ENCODE measurements at regions not wholly inside any gene's neighbourhood (a gene's known extent, or its start where the extent isn't known, plus 50 kb on each side); places are given as distances from the start of the nearest gene placed in this dataset.

DNA sequence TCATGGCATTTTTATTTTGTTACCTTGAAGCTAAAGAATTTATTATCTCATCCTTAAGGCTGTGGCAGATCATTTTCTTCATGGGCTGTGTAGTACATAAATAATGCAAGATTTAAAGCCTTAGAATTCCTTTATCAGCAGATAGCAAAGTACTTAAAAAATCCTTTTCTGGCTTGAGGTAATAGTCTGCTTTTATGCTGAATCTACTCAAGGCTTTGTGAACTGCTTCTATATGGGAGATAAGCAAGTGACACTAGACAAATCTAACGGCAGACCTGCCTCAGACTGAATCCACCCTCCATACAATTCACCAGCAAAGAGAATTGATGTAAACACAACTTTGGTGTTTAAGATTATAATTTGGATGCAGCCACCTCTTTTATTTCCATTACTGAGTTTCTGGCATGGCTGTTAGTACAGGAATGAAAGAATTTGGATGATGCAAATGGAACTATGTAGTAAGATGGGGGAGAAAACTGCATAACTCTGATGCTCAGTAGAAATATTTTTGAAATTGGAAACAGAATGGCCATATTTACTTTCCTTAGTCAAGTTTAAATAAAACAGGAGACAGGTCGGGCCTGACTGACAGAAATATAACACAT lies 1121.5 kb downstream of the NAALADL2 start:
- TF ChIP-seq, protein P1, sequence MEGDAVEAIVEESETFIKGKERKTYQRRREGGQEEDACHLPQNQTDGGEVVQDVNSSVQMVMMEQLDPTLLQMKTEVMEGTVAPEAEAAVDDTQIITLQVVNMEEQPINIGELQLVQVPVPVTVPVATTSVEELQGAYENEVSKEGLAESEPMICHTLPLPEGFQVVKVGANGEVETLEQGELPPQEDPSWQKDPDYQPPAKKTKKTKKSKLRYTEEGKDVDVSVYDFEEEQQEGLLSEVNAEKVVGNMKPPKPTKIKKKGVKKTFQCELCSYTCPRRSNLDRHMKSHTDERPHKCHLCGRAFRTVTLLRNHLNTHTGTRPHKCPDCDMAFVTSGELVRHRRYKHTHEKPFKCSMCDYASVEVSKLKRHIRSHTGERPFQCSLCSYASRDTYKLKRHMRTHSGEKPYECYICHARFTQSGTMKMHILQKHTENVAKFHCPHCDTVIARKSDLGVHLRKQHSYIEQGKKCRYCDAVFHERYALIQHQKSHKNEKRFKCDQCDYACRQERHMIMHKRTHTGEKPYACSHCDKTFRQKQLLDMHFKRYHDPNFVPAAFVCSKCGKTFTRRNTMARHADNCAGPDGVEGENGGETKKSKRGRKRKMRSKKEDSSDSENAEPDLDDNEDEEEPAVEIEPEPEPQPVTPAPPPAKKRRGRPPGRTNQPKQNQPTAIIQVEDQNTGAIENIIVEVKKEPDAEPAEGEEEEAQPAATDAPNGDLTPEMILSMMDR (IDR thresholded peaks at IDR 0.05; ENCODE audit: control insufficient read depth, insufficient read depth, low read depth, low read length, missing control alignments) = no peak
- H3K4me3 ChIP-seq (ENCODE audit: control insufficient read depth, low read depth, low read length) = no peak overlapping the region
- DNase-seq (ENCODE audit: low read depth) = peak; percentile 34

DNA sequence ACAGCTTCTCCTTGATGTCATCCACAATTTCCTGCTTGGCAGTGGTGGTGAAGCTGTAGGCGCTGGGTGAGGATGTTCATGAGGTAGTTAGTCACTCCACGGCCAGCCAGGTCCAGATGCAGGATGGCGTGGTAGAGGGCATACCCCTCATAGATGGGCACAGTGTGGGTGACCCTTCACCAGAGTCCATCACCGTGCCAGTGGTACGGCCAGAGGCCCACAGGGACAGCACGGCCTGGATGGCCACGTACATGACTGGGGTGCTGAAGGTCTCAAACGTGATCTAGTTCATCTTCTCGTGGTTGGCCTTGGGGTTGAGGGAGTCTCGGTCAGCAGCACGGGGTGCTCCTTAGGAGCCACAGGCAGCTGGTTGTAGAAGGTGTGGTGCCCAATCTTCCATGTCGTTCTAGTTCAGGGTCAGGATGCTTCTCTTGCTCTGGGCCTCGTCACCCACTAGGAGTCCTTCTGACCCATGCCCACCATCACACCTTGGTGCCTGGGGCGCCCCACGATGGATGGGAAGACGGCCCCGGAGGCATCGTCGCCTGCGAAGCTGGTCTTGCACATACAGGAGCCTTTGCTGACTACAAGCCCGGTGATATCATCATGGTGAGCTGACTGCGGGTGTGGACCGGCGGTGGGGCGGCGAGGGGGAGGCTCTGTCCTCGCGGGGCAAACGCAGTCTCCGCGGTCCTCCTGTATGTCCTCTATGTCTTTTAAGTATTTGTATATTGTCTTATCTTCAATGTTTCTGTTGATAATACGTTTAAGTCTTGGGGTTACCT lies 1119.0 kb downstream of the NAALADL2 start:
- TF ChIP-seq, protein P1 (IDR thresholded peaks at IDR 0.05; ENCODE audit: control insufficient read depth, insufficient read depth, low read depth, low read length, missing control alignments) = no peak
- no peak for DNase-seq (ENCODE audit: low read depth)

DNA sequence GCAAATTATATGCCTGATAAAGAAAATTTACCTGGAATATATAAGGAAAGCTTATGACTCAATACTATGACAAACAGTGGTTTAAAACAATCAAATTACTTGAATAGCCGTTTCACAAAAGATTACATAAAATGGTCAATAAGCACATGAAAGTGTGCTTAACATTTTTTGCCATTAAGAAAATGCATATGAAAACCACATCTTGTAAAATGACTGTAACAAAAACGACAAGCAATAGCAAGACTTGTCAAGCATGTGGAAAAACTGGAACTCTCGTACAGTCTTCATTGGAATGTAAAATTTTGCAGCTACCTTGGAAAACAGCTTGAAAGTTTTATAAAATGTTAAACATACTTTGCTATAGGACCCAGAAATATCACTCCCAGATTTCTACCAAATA lies 1110.3 kb downstream of the NAALADL2 start:
- TF ChIP-seq, protein P1 (IDR thresholded peaks at IDR 0.05; ENCODE audit: control insufficient read depth, insufficient read depth, low read depth, low read length, missing control alignments) = no peak
- H3K4me3 ChIP-seq (ENCODE audit: control insufficient read depth, low read depth, low read length) = no peak overlapping the region
- DNase-seq (ENCODE audit: low read depth) = no peak

More for the DNA sequence above, 1119.0 kb downstream of the NAALADL2 start:
- no peak overlapping the region for H3K4me3 ChIP-seq (ENCODE audit: control insufficient read depth, low read depth, low read length)

DNA sequence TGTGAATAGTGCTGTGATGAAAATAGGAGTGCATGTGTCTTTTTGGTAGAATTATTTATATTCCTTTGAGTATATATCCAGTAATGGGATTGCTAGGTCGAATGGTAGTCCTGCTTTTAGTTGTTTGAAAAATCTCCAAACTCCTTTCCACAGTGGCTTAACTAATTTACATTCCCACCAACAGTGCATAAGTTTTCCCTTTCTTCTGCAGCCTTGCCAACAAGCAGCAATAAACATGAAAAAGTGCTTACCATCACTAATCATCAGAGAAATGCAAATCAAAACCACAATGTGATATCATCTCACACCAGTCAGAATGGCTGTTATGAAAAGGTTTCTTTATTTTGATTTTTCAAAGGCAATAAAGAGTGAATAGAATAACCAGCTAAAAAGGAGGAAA lies 1105.9 kb downstream of the NAALADL2 start:
- TF ChIP-seq, protein P1 (IDR thresholded peaks at IDR 0.05; ENCODE audit: control insufficient read depth, insufficient read depth, low read depth, low read length, missing control alignments) = no peak
- DNase-seq (ENCODE audit: low read depth) = no peak
- no peak overlapping the region for H3K4me3 ChIP-seq (ENCODE audit: control insufficient read depth, low read depth, low read length)

DNA sequence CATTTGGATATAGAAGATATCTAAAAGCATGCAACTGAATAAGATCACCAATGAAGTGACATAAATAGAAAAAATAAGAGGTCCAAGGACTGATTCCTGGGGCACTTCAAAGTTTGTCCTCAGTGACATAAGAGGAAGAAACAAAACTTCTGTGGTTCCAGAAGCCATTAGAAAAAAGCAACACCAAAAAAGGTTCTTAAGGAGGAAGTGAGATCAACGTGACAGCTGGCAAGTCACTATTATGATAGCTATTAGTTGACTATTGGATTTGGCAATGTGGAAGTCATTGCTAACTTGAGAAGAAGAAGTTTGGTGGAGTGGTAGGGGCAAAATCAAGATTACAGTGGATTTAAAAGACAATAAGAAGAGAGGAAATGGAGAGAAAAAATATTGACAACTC lies 1098.3 kb downstream of the NAALADL2 start:
- TF ChIP-seq, protein P1 (IDR thresholded peaks at IDR 0.05; ENCODE audit: control insufficient read depth, insufficient read depth, low read depth, low read length, missing control alignments) = no peak
- DNase-seq (ENCODE audit: low read depth) = no peak
- no peak overlapping the region for H3K4me3 ChIP-seq (ENCODE audit: control insufficient read depth, low read depth, low read length)

DNA sequence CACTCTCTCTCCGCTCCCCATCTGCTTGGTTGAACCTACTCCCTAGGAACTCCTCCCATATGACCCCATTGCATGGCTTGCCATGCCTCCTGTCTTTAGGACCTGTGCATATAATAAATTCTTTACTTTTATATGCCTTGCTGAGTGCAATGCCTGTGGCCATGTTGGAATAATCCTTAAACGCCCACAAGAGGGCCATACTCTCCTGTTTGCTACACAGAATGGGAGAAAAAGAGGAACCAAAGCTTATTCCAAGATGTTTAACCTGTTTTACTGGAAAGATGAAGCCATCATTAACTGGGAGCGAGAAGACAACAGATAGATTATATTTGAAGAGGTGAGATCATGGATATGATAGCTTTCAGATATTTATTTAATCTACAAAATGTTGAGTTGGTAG lies 1097.8 kb downstream of the NAALADL2 start:
- no peak overlapping the region for H3K4me3 ChIP-seq (ENCODE audit: control insufficient read depth, low read depth, low read length)
- TF ChIP-seq, protein P1 (IDR thresholded peaks at IDR 0.05; ENCODE audit: control insufficient read depth, insufficient read depth, low read depth, low read length, missing control alignments) = peak; percentile 44
- DNase-seq (ENCODE audit: low read depth) = peak; percentile 5

Data from AG09309 (cell line).